ENCODE measurements at regions not wholly inside any gene's neighbourhood (a gene's known extent, or its start where the extent isn't known, plus 50 kb on each side); places are given as distances from the start of the nearest gene placed in this dataset.

DNA sequence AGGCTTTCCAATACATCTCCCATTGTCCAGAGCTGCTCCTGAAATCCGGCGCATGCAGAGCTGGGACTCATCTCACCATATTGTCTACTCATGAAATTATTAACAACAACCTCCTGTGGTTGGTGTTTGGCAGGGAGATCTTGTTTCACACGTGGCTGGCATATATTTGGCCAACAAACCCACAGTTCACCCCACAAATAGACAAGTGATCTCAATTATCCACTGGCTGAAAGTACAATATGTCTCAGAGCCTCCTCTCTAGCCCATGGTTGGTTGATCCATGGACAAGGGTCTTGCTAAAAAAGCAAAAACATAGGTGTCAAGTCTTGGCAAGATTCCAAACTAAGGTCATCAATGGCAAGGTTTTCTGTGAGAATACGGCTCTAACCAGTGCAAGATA, 386.9 kb downstream of the ETS1 start:
- TF ChIP-seq, protein P1, sequence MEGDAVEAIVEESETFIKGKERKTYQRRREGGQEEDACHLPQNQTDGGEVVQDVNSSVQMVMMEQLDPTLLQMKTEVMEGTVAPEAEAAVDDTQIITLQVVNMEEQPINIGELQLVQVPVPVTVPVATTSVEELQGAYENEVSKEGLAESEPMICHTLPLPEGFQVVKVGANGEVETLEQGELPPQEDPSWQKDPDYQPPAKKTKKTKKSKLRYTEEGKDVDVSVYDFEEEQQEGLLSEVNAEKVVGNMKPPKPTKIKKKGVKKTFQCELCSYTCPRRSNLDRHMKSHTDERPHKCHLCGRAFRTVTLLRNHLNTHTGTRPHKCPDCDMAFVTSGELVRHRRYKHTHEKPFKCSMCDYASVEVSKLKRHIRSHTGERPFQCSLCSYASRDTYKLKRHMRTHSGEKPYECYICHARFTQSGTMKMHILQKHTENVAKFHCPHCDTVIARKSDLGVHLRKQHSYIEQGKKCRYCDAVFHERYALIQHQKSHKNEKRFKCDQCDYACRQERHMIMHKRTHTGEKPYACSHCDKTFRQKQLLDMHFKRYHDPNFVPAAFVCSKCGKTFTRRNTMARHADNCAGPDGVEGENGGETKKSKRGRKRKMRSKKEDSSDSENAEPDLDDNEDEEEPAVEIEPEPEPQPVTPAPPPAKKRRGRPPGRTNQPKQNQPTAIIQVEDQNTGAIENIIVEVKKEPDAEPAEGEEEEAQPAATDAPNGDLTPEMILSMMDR (conservative IDR thresholded peaks at IDR 0.05; ENCODE audit: low read length): no peak
- no peak for TF ChIP-seq EZH2phosphoT487 (IDR thresholded peaks at IDR 0.05; ENCODE audit: borderline replicate concordance, low read depth, low read length)
